ENCODE measurements at regions not wholly inside any gene's neighbourhood (a gene's known extent, or its start where the extent isn't known, plus 50 kb on each side); places are given as distances from the start of the nearest gene placed in this dataset.

GRCh38 chr4:159443975-159444374 is 341.1 kb downstream of the RAPGEF2 start:
- DNase-seq (ENCODE audit: low read depth): no peak
- no peak overlapping the region for H3K4me3 ChIP-seq (ENCODE audit: low read depth, low read length)
- no peak for TF ChIP-seq CTCF (IDR thresholded peaks at IDR 0.05; ENCODE audit: control insufficient read depth, extremely low read depth, insufficient read depth)

- no peak for DNase-seq (ENCODE audit: low read depth)
- TF ChIP-seq CTCF (IDR thresholded peaks at IDR 0.05; ENCODE audit: control insufficient read depth, extremely low read depth, insufficient read depth): no peak
- H3K4me3 ChIP-seq (ENCODE audit: low read depth, low read length): no peak overlapping the region
Measured at GRCh38 chr4:159444678-159445077, 341.8 kb downstream of the RAPGEF2 start.

GRCh38 chr4:159445692-159446091 is 342.8 kb downstream of the RAPGEF2 start:
- no peak for DNase-seq (ENCODE audit: low read depth)
- H3K4me3 ChIP-seq (ENCODE audit: low read depth, low read length): no peak overlapping the region
- no peak for TF ChIP-seq CTCF (IDR thresholded peaks at IDR 0.05; ENCODE audit: control insufficient read depth, extremely low read depth, insufficient read depth)

- peak; percentile 36 for DNase-seq (ENCODE audit: low read depth)
- TF ChIP-seq CTCF (IDR thresholded peaks at IDR 0.05; ENCODE audit: control insufficient read depth, extremely low read depth, insufficient read depth): peak; percentile 89
- H3K4me3 ChIP-seq (ENCODE audit: low read depth, low read length): no peak overlapping the region
Measured at GRCh38 chr4:159446266-159446976, 343.5 kb downstream of the RAPGEF2 start.

GRCh38 chr4:159447296-159447695 is 344.4 kb downstream of the RAPGEF2 start:
- no peak overlapping the region for H3K4me3 ChIP-seq (ENCODE audit: low read depth, low read length)
- TF ChIP-seq CTCF (IDR thresholded peaks at IDR 0.05; ENCODE audit: control insufficient read depth, extremely low read depth, insufficient read depth): no peak
- DNase-seq (ENCODE audit: low read depth): no peak

GRCh38 chr4:159451006-159451405 is 348.1 kb downstream of the RAPGEF2 start:
- DNase-seq (ENCODE audit: low read depth): no peak
- no peak overlapping the region for H3K4me3 ChIP-seq (ENCODE audit: low read depth, low read length)
- no peak for TF ChIP-seq CTCF (IDR thresholded peaks at IDR 0.05; ENCODE audit: control insufficient read depth, extremely low read depth, insufficient read depth)

- H3K4me3 ChIP-seq (ENCODE audit: low read depth, low read length): no peak overlapping the region
- peak; percentile 83 for TF ChIP-seq CTCF (IDR thresholded peaks at IDR 0.05; ENCODE audit: control insufficient read depth, extremely low read depth, insufficient read depth)
- DNase-seq (ENCODE audit: low read depth): peak; percentile 26
Measured at GRCh38 chr4:159455675-159456237, 352.9 kb downstream of the RAPGEF2 start.
